ENCODE measurements at regions not wholly inside any gene's neighbourhood (a gene's known extent, or its start where the extent isn't known, plus 50 kb on each side); places are given as distances from the start of the nearest gene placed in this dataset.

GRCh38 chr7:118771672-118772071 lies 547.2 kb downstream of the ANKRD7 start:
- TF ChIP-seq CTCF (IDR thresholded peaks at IDR 0.05 in 4 of 5, conservative IDR thresholded peaks at IDR 0.05 in 1 of 5) (no peak), POLR2A (IDR thresholded peaks at IDR 0.05) (no peak)

Measured in gastrocnemius medialis (tissue), 4 donors.